C4-2B (cell line): ENCODE measurements at regions not wholly inside any gene's neighbourhood (a gene's known extent, or its start where the extent isn't known, plus 50 kb on each side); places are given as distances from the start of the nearest gene placed in this dataset.

Experiments used
- ZFX ChIP-seq: fragments of 450-650 bp; IDR thresholded peaks from 2 replicates; pipeline ENCODE4 v1.6.1; 2017
- TF ChIP-seq, protein P1 (sequence below): fragments of 450-650 bp; conservative IDR thresholded peaks from 2 replicates; pipeline ENCODE4 v1.5.1; 2017; ENCODE audit warnings: mild to moderate bottlenecking

DNA sequence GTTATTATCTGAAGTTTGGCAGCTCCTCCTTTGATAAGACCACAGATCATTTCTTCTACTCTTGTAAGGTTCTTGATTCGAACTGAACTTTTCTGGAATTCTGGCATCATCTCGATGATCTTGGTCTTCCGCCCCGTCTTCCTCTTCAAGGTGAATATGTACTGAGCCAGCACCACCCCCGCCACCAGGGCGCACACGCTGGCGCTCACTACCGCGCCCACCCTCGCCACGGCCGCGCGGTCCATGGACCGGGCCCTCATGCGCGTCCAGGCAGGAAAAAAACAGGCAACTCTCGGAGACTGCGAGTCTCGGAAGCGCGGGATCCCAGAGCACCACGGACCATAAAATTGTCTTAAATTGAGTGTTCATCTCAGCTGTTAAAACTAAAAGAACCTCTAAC is 458.4 kb upstream of the NDST3 start:
- TF ChIP-seq, protein P1, sequence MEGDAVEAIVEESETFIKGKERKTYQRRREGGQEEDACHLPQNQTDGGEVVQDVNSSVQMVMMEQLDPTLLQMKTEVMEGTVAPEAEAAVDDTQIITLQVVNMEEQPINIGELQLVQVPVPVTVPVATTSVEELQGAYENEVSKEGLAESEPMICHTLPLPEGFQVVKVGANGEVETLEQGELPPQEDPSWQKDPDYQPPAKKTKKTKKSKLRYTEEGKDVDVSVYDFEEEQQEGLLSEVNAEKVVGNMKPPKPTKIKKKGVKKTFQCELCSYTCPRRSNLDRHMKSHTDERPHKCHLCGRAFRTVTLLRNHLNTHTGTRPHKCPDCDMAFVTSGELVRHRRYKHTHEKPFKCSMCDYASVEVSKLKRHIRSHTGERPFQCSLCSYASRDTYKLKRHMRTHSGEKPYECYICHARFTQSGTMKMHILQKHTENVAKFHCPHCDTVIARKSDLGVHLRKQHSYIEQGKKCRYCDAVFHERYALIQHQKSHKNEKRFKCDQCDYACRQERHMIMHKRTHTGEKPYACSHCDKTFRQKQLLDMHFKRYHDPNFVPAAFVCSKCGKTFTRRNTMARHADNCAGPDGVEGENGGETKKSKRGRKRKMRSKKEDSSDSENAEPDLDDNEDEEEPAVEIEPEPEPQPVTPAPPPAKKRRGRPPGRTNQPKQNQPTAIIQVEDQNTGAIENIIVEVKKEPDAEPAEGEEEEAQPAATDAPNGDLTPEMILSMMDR: no peak
- TF ChIP-seq ZFX: no peak
